Right lobe of liver (tissue), 6 donors: ENCODE measurements at regions not wholly inside any gene's neighbourhood (a gene's known extent, or its start where the extent isn't known, plus 50 kb on each side); places are given as distances from the start of the nearest gene placed in this dataset.

ENCODE experiments used
- ATAC-seq, 4 donors: fragments of 200-7000 bp; cut with Tn5 transposase; one replicate each; pipeline ENCODE4 v1.9.1; 2020; ENCODE audit warnings: mild to moderate bottlenecking in 4 of 4, moderate library complexity in 4 of 4
- DNase-seq, 3 donors: peaks; one replicate each; pipeline ENCODE4 v3.0.0-alpha.2; 2020
- H3K27ac ChIP-seq, 3 donors: fragments of 200-600 bp; one replicate each; pipeline ENCODE4 v1.8.0; 2022
- H3K27me3 ChIP-seq, 2 donors: fragments of 200-600 bp; one replicate each; pipeline ENCODE4 v1.8.0; 2022
- H3K36me3 ChIP-seq, 4 donors: fragments of 200-600 bp; sonication (generic) in 1 of 4; one replicate each; pipeline versions ENCODE4 v1.5.1 to v1.8.0; 2017 to 2022; ENCODE audit warnings: control low read depth in 1 of 4
- H3K4me1 ChIP-seq, 4 donors: fragments of 200-600 bp; sonication (generic) in 1 of 4; one replicate each; pipeline versions ENCODE4 v1.5.1 to v1.8.0; 2017 to 2022; ENCODE audit warnings: control low read depth in 1 of 4
- H3K4me3 ChIP-seq, 3 donors: fragments of 200-600 bp; one replicate each; pipeline ENCODE4 v1.8.0; 2022
- H3K9me3 ChIP-seq, 4 donors: fragments of 200-600 bp; sonication (generic) in 1 of 4; one replicate each; pipeline versions ENCODE4 v1.5.1 to v1.8.0; 2017 to 2022; ENCODE audit warnings: control low read depth in 1 of 4
- POLR2A ChIP-seq: fragments of 450-650 bp; IDR thresholded peaks from one replicate; pipeline ENCODE4 v1.6.1; 2017; ENCODE audit warnings: antibody characterized with exemption, mild to moderate bottlenecking
- WGBS: methylation state at CpG from one replicate; pipeline ENCODE4 v1.1.6; 2018; ENCODE audit warnings: low coverage, low lambda C conversion rate; ENCODE audit not compliant: insufficient coverage; ENCODE audit errors: missing lambda C conversion rate; 5-methylcytosine and 5-hydroxymethylcytosine counted together
- intact Hi-C, 2 donors: fragments of 100-400 bp; cut with DNase I; formaldehyde crosslinking; loops; one replicate each; pipeline versions ENCODE4 v1.11.2 to v1.14.1; 2022
- TF ChIP-seq, protein P1 (sequence below), 4 donors: fragments of 200-600 bp in 3 of 4; fragments of 450-650 bp in 1 of 4; IDR thresholded peaks; one replicate each; pipeline versions ENCODE4 v1.5.1 to v1.8.0; 2016 to 2022; ENCODE audit warnings: antibody characterized with exemption in 4 of 4, mild to moderate bottlenecking in 2 of 4
- donor health status: DM: no; HTN: yes; CAD: no.
- donor health status: DM: no; HTN: no; CAD: no.
- donor health status: DM: no; HTN: no; CAD: no.
- donor health status: DM: no; HTN: yes; CAD: no.
- donor health status: DM: no; HTN: yes; CAD: no.

DNA sequence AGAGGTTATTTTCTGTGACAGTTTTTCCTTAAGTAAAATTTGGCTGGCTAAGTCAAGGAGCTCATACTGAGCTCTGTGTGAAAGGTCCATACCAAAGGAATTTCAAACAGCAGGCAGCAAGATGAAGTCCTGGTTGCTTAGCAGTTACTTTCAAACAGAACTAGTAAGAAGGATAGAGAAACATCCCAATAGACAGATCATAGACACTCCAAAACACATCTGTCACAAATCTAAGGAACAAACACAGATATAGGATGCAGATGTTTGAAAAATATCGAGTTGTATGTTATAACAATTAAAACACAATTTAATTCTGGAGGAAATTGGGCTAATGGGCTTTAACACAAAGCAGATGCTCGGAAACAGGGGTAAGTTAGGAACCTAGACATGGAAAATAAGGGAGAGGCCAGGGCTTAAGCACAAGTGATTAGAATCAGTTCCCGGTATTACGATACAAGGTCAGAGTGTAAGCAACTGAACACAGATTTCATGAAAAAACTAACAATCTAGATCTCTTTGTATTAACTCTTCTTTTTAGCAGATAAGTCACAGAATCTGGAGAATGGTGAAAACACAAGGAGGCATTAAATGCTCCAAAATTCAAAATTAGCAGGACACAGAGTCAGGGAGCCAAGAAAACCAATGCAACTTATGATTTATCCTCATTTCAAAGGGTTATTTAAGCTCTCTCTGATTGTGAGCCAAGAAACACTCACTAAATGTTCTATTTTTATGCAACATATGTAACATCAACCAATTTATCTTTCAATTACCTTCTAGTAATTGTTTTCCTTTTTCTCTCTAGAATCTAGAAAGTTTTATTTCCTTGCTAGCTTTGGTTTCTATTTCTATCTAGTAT lies 1992.9 kb upstream of the PCDH20 start:
- 36% methylated on average over 4 of the region's 4 CpGs for WGBS
- no peak for TF ChIP-seq POLR2A
- TF ChIP-seq, protein P1, sequence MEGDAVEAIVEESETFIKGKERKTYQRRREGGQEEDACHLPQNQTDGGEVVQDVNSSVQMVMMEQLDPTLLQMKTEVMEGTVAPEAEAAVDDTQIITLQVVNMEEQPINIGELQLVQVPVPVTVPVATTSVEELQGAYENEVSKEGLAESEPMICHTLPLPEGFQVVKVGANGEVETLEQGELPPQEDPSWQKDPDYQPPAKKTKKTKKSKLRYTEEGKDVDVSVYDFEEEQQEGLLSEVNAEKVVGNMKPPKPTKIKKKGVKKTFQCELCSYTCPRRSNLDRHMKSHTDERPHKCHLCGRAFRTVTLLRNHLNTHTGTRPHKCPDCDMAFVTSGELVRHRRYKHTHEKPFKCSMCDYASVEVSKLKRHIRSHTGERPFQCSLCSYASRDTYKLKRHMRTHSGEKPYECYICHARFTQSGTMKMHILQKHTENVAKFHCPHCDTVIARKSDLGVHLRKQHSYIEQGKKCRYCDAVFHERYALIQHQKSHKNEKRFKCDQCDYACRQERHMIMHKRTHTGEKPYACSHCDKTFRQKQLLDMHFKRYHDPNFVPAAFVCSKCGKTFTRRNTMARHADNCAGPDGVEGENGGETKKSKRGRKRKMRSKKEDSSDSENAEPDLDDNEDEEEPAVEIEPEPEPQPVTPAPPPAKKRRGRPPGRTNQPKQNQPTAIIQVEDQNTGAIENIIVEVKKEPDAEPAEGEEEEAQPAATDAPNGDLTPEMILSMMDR (IDR thresholded peaks at IDR 0.05): no peak
- intact Hi-C loops: no loop called here
- Histone ChIP-seq H3K4me1 (no peaks in the 10 kb centered on the region), H3K9me3 (no peaks in the 10 kb centered on the region), H3K27ac (no peak overlapping the region), H3K27me3 (no peaks in the 10 kb centered on the region), H3K4me3 (no peak overlapping the region), H3K36me3 (no peaks in the 10 kb centered on the region)
- ATAC-seq: no peak
- no peak for DNase-seq

DNA sequence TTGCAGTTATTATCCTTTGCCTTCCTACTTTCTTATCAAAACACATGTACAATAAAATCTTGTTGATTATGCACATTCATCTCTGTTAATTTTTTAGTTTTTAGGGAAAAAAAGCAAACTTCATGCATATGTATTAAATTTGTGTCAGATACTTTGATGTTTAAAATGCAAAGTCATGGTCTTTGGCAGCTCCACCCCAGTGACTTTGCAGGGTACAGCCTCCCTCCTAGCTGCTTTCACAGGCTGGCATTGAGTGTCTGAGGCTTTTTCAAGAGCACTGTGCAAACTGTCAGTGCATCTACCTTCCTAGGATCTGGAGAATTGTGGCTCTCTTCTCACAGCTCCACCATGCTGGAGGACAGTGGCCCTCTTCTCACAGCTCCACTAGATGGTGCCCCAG lies 1988.1 kb upstream of the PCDH20 start:
- DNase-seq (no peak), ATAC-seq (no peak)
- Histone ChIP-seq H3K36me3 (no peaks in the 10 kb centered on the region), H3K4me3 (no peak overlapping the region), H3K4me1 (no peaks in the 10 kb centered on the region), H3K9me3 (no peaks in the 10 kb centered on the region), H3K27me3 (no peaks in the 10 kb centered on the region), H3K27ac (no peak overlapping the region)
- intact Hi-C loops: no loop called here
- TF ChIP-seq POLR2A: no peak
- TF ChIP-seq, protein P1 (IDR thresholded peaks at IDR 0.05): no peak

DNA sequence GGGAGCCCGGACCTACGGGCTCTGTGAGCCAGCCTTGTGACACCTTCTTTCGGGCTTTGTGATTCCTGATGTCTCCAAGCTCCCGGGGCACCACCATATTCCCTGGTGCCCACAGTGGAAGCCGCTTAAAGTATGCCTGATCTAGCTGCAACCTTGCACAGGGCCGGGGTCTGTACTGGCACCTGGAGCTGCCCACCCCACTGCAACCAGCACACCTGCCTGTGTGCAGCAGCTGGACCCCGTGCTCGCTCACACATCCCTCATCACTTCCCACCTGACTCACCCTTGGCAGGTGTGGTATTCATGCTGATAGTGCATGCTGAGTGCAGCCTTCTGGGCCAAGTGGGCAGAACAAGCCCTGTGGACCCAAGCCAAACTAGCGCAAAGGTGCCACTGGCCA lies 1981.1 kb upstream of the PCDH20 start:
- Histone ChIP-seq H3K27me3 (no peaks in the 10 kb centered on the region), H3K4me3 (no peak overlapping the region), H3K9me3 (no peaks in the 10 kb centered on the region), H3K27ac (no peak overlapping the region), H3K36me3 (no peaks in the 10 kb centered on the region), H3K4me1 (no peaks in the 10 kb centered on the region)
- no peak for ATAC-seq
- TF ChIP-seq, protein P1 (IDR thresholded peaks at IDR 0.05): no peak
- no peak for TF ChIP-seq POLR2A
- intact Hi-C loops: no loop called here
- DNase-seq: no peak
- WGBS: 70% methylated on average over 3 of the region's 9 CpGs

DNA sequence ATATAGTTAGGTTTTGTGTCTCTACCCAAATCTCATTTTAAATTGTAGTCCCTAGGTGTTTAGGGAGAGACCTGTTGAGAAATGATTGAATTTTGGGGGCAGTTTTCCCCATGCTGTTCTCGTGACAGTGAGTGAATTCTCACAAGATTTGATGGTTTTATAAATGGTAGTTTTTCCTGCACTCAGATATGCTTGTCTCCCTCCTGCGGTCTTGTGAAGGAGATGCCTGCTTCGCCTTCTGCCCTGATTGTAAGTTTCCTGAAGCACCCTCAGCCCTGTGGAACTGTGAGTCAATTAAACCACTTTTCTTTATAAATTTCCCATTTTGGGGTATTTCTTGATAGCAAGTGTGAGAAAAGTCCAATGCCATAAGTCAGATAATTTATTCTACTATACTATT lies 1977.5 kb upstream of the PCDH20 start:
- intact Hi-C loops: no loop called here
- H3K36me3 ChIP-seq: no peaks in the 10 kb centered on the region
- no peak for TF ChIP-seq POLR2A
- TF ChIP-seq, protein P1 (IDR thresholded peaks at IDR 0.05): no peak
- no peak overlapping the region for H3K27ac ChIP-seq
- no peaks in the 10 kb centered on the region for H3K4me1 ChIP-seq
- H3K27me3 ChIP-seq: no peaks in the 10 kb centered on the region
- ATAC-seq (no peak), DNase-seq (no peak)
- WGBS: 38% methylated on average over 3 of the region's 3 CpGs
- no peak overlapping the region for H3K4me3 ChIP-seq
- no peaks in the 10 kb centered on the region for H3K9me3 ChIP-seq
